HG03469 (cell line): ENCODE measurements at regions not wholly inside any gene's neighbourhood (a gene's known extent, or its start where the extent isn't known, plus 50 kb on each side); places are given as distances from the start of the nearest gene placed in this dataset.

ENCODE experiments used
- ATAC-seq: cut with Tn5 transposase; IDR thresholded peaks from one replicate; pipeline ENCODE4 v1.9.1; 2021; ENCODE audit warnings: mild to moderate bottlenecking, moderate library complexity, moderate number of reproducible peaks; ENCODE audit not compliant: unreplicated experiment

GRCh38 chr3:157751386-157751785 lies 248.2 kb upstream of the VEPH1 start:
- no peak for ATAC-seq

DNA sequence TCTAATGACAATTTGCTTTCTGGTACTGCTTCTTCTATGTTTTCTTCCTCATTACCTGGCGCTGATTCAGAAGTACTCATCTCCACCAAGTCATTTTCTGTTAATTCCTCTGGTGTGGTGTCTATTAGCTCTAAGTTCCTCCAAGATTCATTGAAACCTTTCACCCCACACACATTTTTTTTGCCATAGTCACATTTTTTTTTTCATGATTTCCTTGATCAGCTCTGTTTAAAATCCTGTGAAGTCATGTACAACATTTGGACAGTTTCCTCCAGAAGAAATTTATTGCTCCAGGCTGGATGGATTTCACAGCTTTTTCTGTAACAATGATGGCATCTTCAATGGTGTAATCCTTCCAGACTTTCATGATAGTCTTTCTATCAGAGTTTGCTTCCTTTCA lies 243.2 kb upstream of the VEPH1 start:
- no peak for ATAC-seq

DNA sequence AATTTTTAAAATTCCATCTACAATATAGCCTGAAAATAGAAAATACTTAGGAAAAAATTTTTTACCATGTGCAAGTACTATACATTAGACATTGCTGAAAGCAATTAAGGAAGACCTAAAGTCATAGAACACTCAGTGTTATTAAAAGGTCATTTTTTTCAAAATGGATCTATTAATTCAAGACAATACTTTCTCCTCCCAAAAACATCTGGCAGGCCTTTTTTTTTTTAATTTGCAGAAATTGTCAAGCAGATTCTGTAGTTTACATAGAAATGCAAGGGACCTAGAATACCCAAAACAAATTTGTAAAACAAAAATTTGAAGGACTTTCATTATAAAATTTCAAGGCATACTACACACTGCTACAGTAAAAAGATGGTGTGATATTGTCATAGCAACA lies 238.4 kb upstream of the VEPH1 start:
- ATAC-seq, result no peak

GRCh38 chr3:157738441-157738840 lies 235.2 kb upstream of the VEPH1 start:
- ATAC-seq, result no peak

- no peak for ATAC-seq
These were observed 215.6 kb upstream of the VEPH1 start for GRCh38 chr3:157718800-157719199.

- ATAC-seq, result no peak
These were observed 209.9 kb upstream of the VEPH1 start for GRCh38 chr3:157713101-157713500.

DNA sequence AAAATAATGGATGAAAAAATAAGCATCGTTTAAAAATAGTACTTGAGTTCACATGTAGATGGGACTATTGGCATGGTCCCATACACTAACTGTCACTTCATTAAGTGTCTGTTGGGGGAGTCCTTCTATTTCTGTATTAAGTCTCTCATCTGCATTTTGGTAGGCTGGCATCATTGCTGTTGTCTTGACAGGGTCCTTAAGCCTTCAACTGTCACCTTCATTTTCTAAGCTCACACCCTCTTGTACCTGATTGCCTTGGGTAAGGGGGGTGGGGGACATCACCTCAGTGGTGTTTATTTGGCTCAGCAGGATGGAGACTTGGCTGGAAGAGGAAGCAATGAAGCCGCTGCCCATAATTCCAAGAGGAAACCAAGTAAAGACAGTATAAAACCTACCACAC lies 202.0 kb upstream of the VEPH1 start:
- ATAC-seq, result no peak

DNA sequence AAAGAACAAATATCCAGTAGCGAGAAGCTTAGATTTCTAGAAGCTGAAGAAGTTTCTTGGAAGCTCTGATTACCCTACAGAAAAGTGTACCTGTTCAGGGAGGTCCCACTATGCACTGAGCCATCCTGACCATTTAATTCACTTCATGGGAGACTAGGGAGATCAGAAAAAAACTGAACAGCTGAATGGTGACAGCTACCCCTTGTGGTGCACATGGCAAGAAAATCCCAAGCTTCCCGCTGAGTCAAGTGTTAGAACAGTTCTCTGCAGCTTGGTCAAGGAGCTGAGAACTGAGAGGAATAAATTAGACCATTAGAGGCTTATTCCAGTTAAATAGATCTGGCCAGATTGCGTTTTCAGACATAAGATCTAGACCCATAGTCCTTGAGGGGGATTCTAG lies 197.2 kb upstream of the VEPH1 start:
- ATAC-seq, result no peak

DNA sequence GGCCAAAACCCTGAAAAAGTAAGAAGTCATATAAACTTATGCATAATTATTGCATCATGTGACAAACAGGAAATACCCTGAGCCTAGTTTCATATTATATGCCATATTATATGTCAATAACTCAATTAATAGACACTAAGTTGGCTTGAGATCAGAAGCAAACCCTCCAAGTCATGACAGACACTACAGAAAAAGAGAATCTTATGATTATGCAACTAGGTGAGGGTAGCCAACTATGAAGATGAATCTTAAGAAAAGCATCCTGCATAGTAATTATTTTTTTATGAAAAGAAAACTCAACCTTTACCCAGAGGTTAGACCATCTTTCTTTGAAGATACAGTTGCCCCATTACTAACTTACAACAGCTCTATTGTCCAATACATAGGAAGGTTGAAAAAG lies 192.4 kb upstream of the VEPH1 start:
- no peak for ATAC-seq

DNA sequence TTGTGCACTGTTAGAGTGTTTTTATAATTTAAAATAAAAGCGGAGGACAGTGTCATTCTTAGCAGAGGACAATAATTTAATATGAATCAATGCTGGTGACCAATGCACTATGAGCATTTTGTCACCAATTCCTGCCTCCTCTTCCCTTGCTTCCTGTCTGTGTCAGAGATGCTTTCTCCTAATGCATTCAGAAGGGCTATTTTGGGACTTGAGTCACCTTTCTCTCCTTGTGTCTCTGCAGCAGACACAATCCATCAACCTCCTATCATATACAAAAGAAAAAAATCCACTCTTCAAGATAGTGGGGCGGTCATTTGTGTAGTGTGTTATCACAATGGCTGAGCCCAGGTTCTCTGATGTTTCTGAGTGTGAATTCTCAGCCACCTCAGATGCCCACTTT lies 191.9 kb upstream of the VEPH1 start:
- ATAC-seq, result no peak

DNA sequence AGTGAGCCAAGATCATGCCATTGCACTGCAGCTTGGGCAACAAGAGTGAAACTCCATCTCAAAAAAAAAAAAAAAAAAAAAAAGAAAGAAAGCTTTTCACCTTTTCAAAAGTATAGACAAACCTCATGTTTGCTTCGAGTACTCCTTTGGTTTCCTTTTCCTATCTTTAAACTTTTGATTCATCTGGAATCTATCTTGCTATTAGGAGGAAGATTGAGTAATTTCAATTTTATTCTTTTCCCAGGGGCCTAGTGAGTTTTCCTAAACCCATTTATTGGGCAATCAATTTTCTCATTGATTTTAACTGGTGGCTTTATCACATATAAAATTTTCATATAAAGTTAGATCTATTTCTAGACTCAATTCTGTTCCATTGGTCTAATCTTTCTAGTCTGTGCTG lies 190.5 kb upstream of the VEPH1 start:
- ATAC-seq, result no peak

DNA sequence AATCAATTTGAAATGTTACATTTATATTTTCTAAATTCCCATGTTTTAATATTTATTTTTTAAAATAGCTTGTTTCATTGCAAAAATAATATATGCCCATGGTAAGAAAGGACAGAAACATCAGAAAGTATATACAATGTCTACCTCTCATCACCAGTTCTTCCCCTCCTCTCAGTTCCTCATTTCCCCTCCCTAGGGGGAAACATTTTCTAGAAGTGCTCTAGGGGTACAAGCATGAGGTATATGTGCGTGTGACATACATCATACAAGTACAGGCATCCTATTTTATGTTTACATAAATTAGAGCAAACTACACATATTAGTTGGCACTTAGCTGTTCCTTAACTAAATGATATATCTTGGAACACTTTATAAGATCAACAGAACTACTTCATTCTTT lies 189.3 kb upstream of the VEPH1 start:
- ATAC-seq, result peak; percentile 89

GRCh38 chr3:157683668-157684067 lies 180.5 kb upstream of the VEPH1 start:
- no peak for ATAC-seq

DNA sequence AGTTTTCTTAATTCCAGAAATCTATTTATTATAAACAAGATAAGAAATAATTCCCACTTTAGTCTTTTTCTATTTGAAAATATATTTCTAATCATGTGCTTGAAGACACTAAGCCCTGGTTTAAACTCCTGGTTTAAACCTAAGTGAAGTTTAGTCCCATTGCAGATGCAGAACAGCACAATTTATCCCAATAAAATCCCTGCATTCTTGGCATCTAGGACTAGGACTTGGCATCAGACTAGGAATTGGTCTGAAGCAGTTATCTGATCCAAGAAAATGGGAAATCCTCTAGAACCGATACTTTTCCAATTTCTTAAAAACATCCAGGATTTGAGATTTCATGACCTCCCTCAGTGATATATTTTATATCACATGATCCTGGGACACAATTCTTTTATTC lies 168.8 kb upstream of the VEPH1 start:
- ATAC-seq, result no peak

DNA sequence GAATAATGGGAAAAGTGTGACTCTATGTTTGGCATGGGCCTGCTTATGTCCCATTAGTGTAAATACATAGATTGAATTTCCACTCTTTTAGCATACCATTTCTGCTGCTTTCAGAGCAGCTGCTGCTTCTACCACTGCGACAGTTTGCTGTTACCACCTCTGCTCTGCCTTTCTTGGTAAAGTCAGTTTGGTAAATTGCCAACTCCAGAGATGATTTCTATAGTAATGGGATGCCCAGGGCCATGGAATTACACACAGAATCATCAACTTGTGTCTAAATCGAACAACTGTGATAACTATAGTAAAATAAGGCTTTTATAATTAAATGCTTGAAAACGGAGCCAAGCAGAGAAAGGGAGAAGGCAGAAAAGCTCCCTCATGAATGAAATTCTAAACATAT lies 168.4 kb upstream of the VEPH1 start:
- ATAC-seq, result no peak

- no peak for ATAC-seq
These were observed 166.2 kb upstream of the VEPH1 start for GRCh38 chr3:157669416-157669815.

- ATAC-seq, result no peak
These were observed 164.3 kb upstream of the VEPH1 start for GRCh38 chr3:157667493-157667892.

DNA sequence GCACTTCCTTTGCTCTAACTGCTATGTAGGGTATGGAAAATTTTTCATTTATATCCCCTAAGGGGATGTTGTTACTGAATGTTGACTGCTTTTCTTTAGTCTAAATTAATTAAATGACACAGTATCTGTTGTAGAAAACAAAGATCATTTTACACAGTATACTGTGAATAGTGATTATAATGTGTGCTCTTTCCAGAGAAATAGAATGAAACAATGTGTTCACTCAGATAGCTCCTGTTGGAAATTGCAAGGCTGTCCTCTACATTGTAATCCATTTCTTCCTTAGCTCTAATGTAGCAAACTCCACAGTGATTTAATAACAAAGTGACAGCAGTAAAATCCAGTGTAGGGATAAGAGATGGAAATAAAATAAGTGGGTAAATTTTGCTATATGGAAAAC lies 159.0 kb upstream of the VEPH1 start:
- ATAC-seq, result no peak

GRCh38 chr3:157660847-157661246 lies 157.6 kb upstream of the VEPH1 start:
- ATAC-seq, result no peak

GRCh38 chr3:157652366-157652765 lies 149.2 kb upstream of the VEPH1 start:
- no peak for ATAC-seq

DNA sequence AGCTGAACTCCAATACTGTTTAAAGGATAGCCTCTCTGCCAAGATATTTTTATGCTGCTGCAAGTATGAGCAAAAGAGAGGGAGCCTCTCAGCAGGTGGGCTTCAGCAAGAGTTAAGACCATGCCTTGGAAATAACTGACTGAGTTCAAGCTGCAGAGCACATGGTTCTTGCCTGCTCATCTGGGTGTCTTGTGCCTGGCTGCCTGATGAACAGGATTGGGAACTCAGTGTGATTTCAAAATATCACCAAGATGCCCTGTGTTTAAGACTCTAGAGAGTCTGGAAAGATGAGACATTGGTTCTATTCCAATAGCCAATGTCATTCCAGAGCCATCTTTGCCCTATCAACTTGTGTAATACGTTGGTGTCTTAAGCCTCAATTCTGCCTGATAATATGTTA lies 147.5 kb upstream of the VEPH1 start:
- no peak for ATAC-seq

- ATAC-seq, result no peak
These were observed 147.0 kb upstream of the VEPH1 start for GRCh38 chr3:157650172-157650571.

- no peak for ATAC-seq
These were observed 146.3 kb upstream of the VEPH1 start for GRCh38 chr3:157649511-157649910.

GRCh38 chr3:157647820-157648219 lies 144.6 kb upstream of the VEPH1 start:
- ATAC-seq, result no peak
